Testis (tissue), 2 donors: ENCODE measurements at regions not wholly inside any gene's neighbourhood (a gene's known extent, or its start where the extent isn't known, plus 50 kb on each side); places are given as distances from the start of the nearest gene placed in this dataset.

Source experiments
- DNase-seq: peaks from one replicate; pipeline ENCODE4 v3.0.0-alpha.2; 2019
- H3K27ac ChIP-seq, 2 donors: fragments of 200-600 bp; sonication (generic); one replicate each; pipeline ENCODE4 v1.5.1; 2019
- H3K27me3 ChIP-seq: fragments of 200-600 bp; sonication (generic); one replicate; pipeline ENCODE4 v1.5.1; 2019
- H3K36me3 ChIP-seq: fragments of 200-600 bp; sonication (generic); one replicate; pipeline ENCODE4 v1.5.1; 2017; ENCODE audit warnings: low read depth; ENCODE audit errors: missing control alignments
- H3K4me1 ChIP-seq: fragments of 200-600 bp; sonication (generic); one replicate; pipeline ENCODE4 v1.5.1; 2019
- H3K4me3 ChIP-seq, 2 donors: fragments of 200-600 bp; sonication (generic); one replicate each; pipeline ENCODE4 v1.5.1; 2017 to 2019
- H3K9me3 ChIP-seq: fragments of 200-600 bp; sonication (generic); one replicate; pipeline ENCODE4 v1.5.1; 2017
- POLR2A ChIP-seq: fragments of 450-650 bp; IDR thresholded peaks from one replicate; pipeline ENCODE4 v1.6.1; 2017; ENCODE audit warnings: antibody characterized with exemption, mild to moderate bottlenecking, moderate library complexity
- WGBS, 2 donors: methylation state at CpG; one replicate each; pipeline ENCODE4 v1.1.5; 2018; 5-methylcytosine and 5-hydroxymethylcytosine counted together
- intact Hi-C: fragments of 100-400 bp; cut with DNase I; formaldehyde crosslinking; loops from one replicate; pipeline ENCODE4 v1.15.1; 2023; ENCODE audit warnings: low total_unique reads
- TF ChIP-seq, protein P1 (sequence below), 3 experiments: fragments of 450-650 bp in 2 of 3; fragments of 200-600 bp in 1 of 3; sonication (generic) in 1 of 3; IDR thresholded peaks; one replicate each; pipeline ENCODE4 v1.5.1; 2016 to 2019; ENCODE audit warnings: antibody characterized with exemption in 3 of 3, mild to moderate bottlenecking in 2 of 3, moderate library complexity in 1 of 3

DNA sequence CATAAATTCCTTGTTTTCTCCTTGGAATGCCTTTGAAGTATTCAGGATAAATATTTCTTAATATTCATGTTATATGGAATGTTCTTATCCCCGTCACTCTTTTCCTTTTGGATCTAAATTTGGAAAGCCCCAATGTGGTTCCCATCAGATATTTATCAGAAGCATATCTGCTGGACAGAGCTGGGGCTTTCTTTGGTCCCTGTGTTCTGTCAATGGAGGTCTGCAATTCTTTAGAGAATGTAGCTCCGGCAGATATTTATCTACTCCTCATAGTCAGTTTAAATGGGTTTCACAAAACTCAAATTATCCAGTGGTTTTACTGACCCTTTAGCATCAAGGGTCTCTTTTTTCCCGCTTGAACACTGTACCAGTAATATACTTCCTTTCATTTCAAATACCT is 167.8 kb upstream of the SCN7A start:
- Histone ChIP-seq H3K9me3 (no peaks in the 10 kb centered on the region), H3K36me3 (no peaks in the 10 kb centered on the region), H3K27me3 (no peaks in the 10 kb centered on the region), H3K4me3 (no peak overlapping the region), H3K27ac (no peak overlapping the region), H3K4me1 (no peaks in the 10 kb centered on the region)
- DNase-seq: no peak
- TF ChIP-seq, protein P1, sequence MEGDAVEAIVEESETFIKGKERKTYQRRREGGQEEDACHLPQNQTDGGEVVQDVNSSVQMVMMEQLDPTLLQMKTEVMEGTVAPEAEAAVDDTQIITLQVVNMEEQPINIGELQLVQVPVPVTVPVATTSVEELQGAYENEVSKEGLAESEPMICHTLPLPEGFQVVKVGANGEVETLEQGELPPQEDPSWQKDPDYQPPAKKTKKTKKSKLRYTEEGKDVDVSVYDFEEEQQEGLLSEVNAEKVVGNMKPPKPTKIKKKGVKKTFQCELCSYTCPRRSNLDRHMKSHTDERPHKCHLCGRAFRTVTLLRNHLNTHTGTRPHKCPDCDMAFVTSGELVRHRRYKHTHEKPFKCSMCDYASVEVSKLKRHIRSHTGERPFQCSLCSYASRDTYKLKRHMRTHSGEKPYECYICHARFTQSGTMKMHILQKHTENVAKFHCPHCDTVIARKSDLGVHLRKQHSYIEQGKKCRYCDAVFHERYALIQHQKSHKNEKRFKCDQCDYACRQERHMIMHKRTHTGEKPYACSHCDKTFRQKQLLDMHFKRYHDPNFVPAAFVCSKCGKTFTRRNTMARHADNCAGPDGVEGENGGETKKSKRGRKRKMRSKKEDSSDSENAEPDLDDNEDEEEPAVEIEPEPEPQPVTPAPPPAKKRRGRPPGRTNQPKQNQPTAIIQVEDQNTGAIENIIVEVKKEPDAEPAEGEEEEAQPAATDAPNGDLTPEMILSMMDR (IDR thresholded peaks at IDR 0.05): no peak
- no peak for TF ChIP-seq POLR2A
- intact Hi-C loops: no loop called here
- 82 to 93% methylated on average over 3 of the region's 3 CpGs for WGBS, 2 donors

DNA sequence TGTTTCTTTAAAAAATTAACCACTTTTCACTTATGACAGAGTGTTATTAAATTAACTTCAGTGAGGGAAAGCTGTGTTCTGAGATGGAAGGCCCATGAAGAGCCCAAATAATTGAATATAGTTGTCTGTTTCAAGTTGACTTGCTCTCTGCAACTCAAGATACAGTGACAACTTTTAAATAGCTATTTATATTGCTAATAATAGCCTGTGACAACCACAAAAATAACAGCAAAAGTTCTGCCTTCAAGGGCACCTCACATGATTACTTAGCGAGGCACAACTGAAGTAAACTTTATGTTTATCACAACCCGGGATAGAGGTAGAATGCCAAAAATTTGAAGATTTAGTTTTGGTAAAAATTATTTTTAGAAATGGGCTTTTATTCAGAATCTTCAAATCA is 167.3 kb upstream of the SCN7A start:
- Histone ChIP-seq H3K4me1 (no peaks in the 10 kb centered on the region), H3K36me3 (no peaks in the 10 kb centered on the region), H3K9me3 (no peaks in the 10 kb centered on the region), H3K27ac (no peak overlapping the region), H3K4me3 (no peak overlapping the region), H3K27me3 (no peaks in the 10 kb centered on the region)
- no peak for TF ChIP-seq POLR2A
- TF ChIP-seq, protein P1 (IDR thresholded peaks at IDR 0.05): no peak
- DNase-seq: no peak
- WGBS, 2 donors: 66 to 74% methylated on average over 2 of the region's 2 CpGs
- intact Hi-C loops: no loop called here

DNA sequence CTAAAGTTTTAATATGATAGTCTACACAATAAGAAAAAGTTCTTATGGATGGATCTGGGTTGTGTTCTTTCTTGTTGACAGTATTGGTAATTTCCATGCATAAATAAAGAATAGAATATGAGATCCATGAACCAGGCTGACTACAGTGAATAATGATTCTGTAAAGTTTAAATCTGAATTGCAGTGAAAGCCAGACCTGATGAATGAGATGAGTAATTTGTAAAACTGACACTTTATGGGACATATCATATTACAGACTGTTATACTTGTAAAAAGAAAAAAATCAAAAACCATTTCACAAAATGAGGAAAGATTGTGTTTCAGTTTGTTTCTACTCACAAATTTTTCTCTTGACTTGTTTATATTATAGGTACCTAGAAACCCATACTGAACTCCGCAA is 164.9 kb upstream of the SCN7A start:
- WGBS, 2 donors: 97 to 98% methylated on average over 1 of the region's 1 CpG
- intact Hi-C loops: no loop called here
- H3K27me3 ChIP-seq: no peaks in the 10 kb centered on the region
- no peak overlapping the region for H3K27ac ChIP-seq
- H3K9me3 ChIP-seq: no peaks in the 10 kb centered on the region
- no peaks in the 10 kb centered on the region for H3K4me1 ChIP-seq
- H3K4me3 ChIP-seq: no peak overlapping the region
- no peaks in the 10 kb centered on the region for H3K36me3 ChIP-seq
- TF ChIP-seq, protein P1 (IDR thresholded peaks at IDR 0.05): no peak
- no peak for TF ChIP-seq POLR2A
- DNase-seq: no peak

DNA sequence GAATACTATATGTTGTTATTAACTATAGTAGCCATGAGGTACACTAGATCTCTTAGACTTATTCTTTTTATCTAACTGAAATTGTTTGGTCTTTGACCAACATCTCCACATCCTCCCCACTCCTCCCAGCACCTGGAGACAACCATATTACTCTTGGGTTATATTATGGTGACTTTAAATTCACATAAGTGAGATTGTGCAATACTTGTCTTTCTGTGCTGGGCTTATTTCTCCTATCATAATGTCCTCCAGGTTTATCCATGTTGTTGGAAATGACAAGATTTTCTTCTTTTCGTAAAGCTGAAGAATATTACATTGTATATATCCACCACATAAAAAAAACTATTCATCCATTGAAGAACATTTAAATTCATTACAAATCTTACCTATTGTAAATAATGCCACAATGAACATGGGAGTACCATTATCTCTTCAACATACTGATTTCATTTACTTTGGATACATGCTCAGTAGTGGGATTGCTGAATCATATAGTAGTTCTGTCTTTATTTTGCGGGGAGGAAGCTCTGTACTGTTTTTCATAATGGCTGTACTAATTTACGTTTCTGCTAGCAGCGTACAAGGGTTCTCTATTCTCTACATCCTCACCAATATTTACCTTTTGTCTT is 159.2 kb upstream of the SCN7A start:
- no peak for DNase-seq
- H3K4me1 ChIP-seq: no peaks in the 10 kb centered on the region
- TF ChIP-seq POLR2A: no peak
- TF ChIP-seq, protein P1 (IDR thresholded peaks at IDR 0.05): no peak
- 42 to 43% methylated on average over 4 of the region's 4 CpGs for WGBS, 2 donors
- H3K9me3 ChIP-seq: no peaks in the 10 kb centered on the region
- intact Hi-C loops: no loop called here
- H3K27ac ChIP-seq: no peak overlapping the region
- no peak overlapping the region for H3K4me3 ChIP-seq
- no peaks in the 10 kb centered on the region for H3K36me3 ChIP-seq
- H3K27me3 ChIP-seq: no peaks in the 10 kb centered on the region

DNA sequence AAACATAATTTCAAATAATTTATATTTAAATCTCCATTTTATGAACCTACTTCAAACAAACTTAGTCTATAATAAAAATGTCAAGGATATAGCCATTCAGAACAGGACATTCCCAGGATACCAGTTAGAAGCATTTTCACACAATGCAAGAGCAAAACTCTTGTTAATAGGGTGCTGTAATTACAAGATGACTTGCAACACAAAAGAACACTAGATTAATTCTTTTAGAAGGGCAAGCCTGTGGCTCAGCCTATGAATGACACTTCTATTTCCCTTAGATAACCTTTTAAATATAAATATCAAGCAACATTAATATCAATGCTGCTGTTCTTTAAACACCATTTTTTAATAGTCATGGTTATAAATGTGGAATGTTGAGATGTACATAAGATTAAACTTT is 157.9 kb upstream of the SCN7A start:
- intact Hi-C loops: no loop called here

More for the DNA sequence above, 157.9 kb upstream of the SCN7A start:
- H3K27ac ChIP-seq: no peak overlapping the region
- TF ChIP-seq, protein P1 (IDR thresholded peaks at IDR 0.05): no peak
- no peak for TF ChIP-seq POLR2A
- H3K9me3 ChIP-seq: no peaks in the 10 kb centered on the region
- H3K27me3 ChIP-seq: no peaks in the 10 kb centered on the region
- no peak for DNase-seq
- no peaks in the 10 kb centered on the region for H3K36me3 ChIP-seq
- H3K4me3 ChIP-seq: no peak overlapping the region
- H3K4me1 ChIP-seq: no peaks in the 10 kb centered on the region
